B cell (primary cell): ENCODE measurements at regions not wholly inside any gene's neighbourhood (a gene's known extent, or its start where the extent isn't known, plus 50 kb on each side); places are given as distances from the start of the nearest gene placed in this dataset.
A peak's percentile ranks its signal among the peaks of the same experiment; 100 is the strongest.

ENCODE experiments used
- ATAC-seq: fragments of 200-7000 bp; cut with Tn5 transposase; one replicate; pipeline ENCODE4 v1.10.0; 2021; ENCODE audit warnings: low read depth, mild to moderate bottlenecking, moderate number of reproducible peaks, moderate library complexity
- CTCF ChIA-PET: fragments of 350-600 bp; sonication (Branson Sonifier 250); formaldehyde crosslinking; loops from one replicate; lab custom pipeline; 2021; ENCODE audit warnings: antibody characterized with exemption, inconsistent platforms; lab: Charles Lee
- POLR2A ChIA-PET: fragments of 350-600 bp; sonication (Branson Sonifier 250); formaldehyde crosslinking; loops from one replicate; lab custom pipeline; 2021; ENCODE audit warnings: antibody characterized with exemption; lab: Charles Lee
- DNase-seq: peaks from one replicate; pipeline ENCODE4 v3.0.0; 2013
- H2AFZ ChIP-seq: 2 replicates; pipeline ENCODE4 v1.6.1; 2012; ENCODE audit warnings: mild to moderate bottlenecking, low read depth, low read length; ENCODE audit not compliant: insufficient read depth, poor library complexity, severe bottlenecking
- H3K27ac ChIP-seq, 2 donors: 1 replicate in 1 of 2; 2 replicates in 1 of 2; pipeline ENCODE4 v1.5.1; 2012 to 2013; ENCODE audit warnings: low read length in 2 of 2, mild to moderate bottlenecking in 2 of 2, moderate library complexity in 1 of 2
- H3K27me3 ChIP-seq, 4 experiments: fragments of 200-600 bp in 1 of 4; sonication (generic) in 1 of 4; replicated peaks in 1 of 4; 1 replicate in 2 of 4; 2 replicates in 2 of 4; pipeline versions ENCODE4 v1.6.1 to v1.7.0; 2013 to 2016; ENCODE audit warnings: low read length in 3 of 4, mild to moderate bottlenecking in 2 of 4, mixed read lengths in 1 of 4, moderate library complexity in 1 of 4; ENCODE audit not compliant: insufficient read depth in 4 of 4, control insufficient read depth in 3 of 4; ENCODE audit errors: control extremely low read depth in 1 of 4
- H3K36me3 ChIP-seq, 2 experiments: replicated peaks in 1 of 2; 1 replicate in 1 of 2; 2 replicates in 1 of 2; pipeline versions ENCODE4 v1.6.1 to v1.7.1; 2013; ENCODE audit warnings: low read length in 1 of 2; ENCODE audit not compliant: insufficient read depth in 2 of 2, control insufficient read depth in 1 of 2; ENCODE audit errors: control extremely low read depth in 1 of 2, extremely low read depth in 1 of 2
- H3K4me1 ChIP-seq, 2 donors: fragments of 200-600 bp in 1 of 2; sonication (generic) in 1 of 2; 1 replicate in 1 of 2; 2 replicates in 1 of 2; pipeline versions ENCODE4 v1.5.1 to v1.6.1; 2013 to 2017; ENCODE audit warnings: low read length in 2 of 2; ENCODE audit not compliant: control insufficient read depth in 2 of 2, insufficient read depth in 2 of 2
- H3K4me2 ChIP-seq: replicated peaks from 2 replicates; pipeline ENCODE3; 2012; ENCODE audit warnings: mild to moderate bottlenecking, low read depth, low read length; ENCODE audit not compliant: poor library complexity, severe bottlenecking
- H3K4me3 ChIP-seq, 5 experiments: fragments of 200-600 bp in 1 of 5; sonication (generic) in 1 of 5; 1 replicate in 3 of 5; 2 replicates in 2 of 5; pipeline versions ENCODE4 v1.5.1 to v1.7.0; 2011 to 2016; ENCODE audit warnings: low read length in 4 of 5, mild to moderate bottlenecking in 4 of 5, low read depth in 2 of 5, control low read depth in 1 of 5, moderate library complexity in 1 of 5; ENCODE audit not compliant: insufficient read depth in 1 of 5; ENCODE audit errors: control extremely low read depth in 1 of 5, extremely low read depth in 1 of 5
- H3K79me2 ChIP-seq: fragments of 200-600 bp; sonication (generic); one replicate; pipeline ENCODE4 v1.6.0; 2016; ENCODE audit warnings: low read length; ENCODE audit not compliant: control insufficient read depth, insufficient read depth
- H3K9ac ChIP-seq: fragments of 200-600 bp; sonication (generic); 2 replicates; pipeline ENCODE4 v1.6.1; 2017; ENCODE audit warnings: mild to moderate bottlenecking, low read length, moderate library complexity
- H3K9me3 ChIP-seq, 3 donors: one replicate each; pipeline versions ENCODE4 v1.6.1 to v1.7.1; 2013; ENCODE audit warnings: low read length in 2 of 3; ENCODE audit not compliant: control insufficient read depth in 2 of 3, insufficient read depth in 1 of 3; ENCODE audit errors: control extremely low read depth in 1 of 3
- H4K20me1 ChIP-seq: 2 replicates; pipeline ENCODE4 v1.6.0; 2012; ENCODE audit warnings: mild to moderate bottlenecking, low read length; ENCODE audit not compliant: insufficient read depth, control insufficient read depth, poor library complexity, severe bottlenecking
- H3K27ac Mint-ChIP-seq: one replicate; pipeline ENCODE4 v1.8.0; 2021; ENCODE audit warnings: mixed read lengths
- H3K27me3 Mint-ChIP-seq: one replicate; pipeline ENCODE4 v1.8.0; 2021; ENCODE audit warnings: mixed read lengths
- H3K4me1 Mint-ChIP-seq: one replicate; pipeline ENCODE4 v1.8.0; 2021; ENCODE audit warnings: mixed read lengths
- H3K4me3 Mint-ChIP-seq: one replicate; pipeline ENCODE4 v1.8.0; 2021; ENCODE audit warnings: mixed read lengths
- H3K9me3 Mint-ChIP-seq: one replicate; pipeline ENCODE4 v1.8.0; 2022; ENCODE audit warnings: mixed read lengths; ENCODE audit not compliant: insufficient read depth
- CTCF ChIP-seq: fragments of 200-600 bp; IDR thresholded peaks from one replicate; pipeline ENCODE4 v1.8.0; 2022; ENCODE audit warnings: antibody characterized with exemption, mild to moderate bottlenecking
- EZH2 ChIP-seq: IDR thresholded peaks from 2 replicates; pipeline ENCODE4 v1.6.1; 2012; ENCODE audit warnings: borderline replicate concordance, low read depth, mild to moderate bottlenecking, moderate library complexity, low read length; ENCODE audit not compliant: insufficient read depth, poor library complexity, severe bottlenecking
- WGBS: methylation state at CpG from one replicate; pipeline ENCODE4 v1.1.5; 2013; ENCODE audit warnings: missing lambda C conversion rate; ENCODE audit not compliant: insufficient coverage; 5-methylcytosine and 5-hydroxymethylcytosine counted together
- intact Hi-C: fragments of 100-400 bp; cut with micrococcal nuclease; formaldehyde crosslinking; loops from one replicate; pipeline ENCODE4 v1.10.0; 2022

- Histone ChIP-seq H3K9me3 (no peaks in the 10 kb centered on the region), H3K4me3 (no peak overlapping the region), H3K27ac (no peak overlapping the region), H2AFZ (no peak overlapping the region), H3K9ac (no peak overlapping the region), H4K20me1 (no peaks in the 10 kb centered on the region), H3K27me3 (no peaks in the 10 kb centered on the region), H3K4me1 (peaks cover 9 to 10% of the 10 kb centered on the region in 2 donors), H3K36me3 (no peaks in the 10 kb centered on the region), H3K79me2 (no peaks in the 10 kb centered on the region), H3K4me2 (peak overlapping the region; percentile 22)
- no peak overlapping the region for H3K27ac Mint-ChIP-seq
- H3K27me3 Mint-ChIP-seq = peaks cover 13% of the 10 kb centered on the region
- H3K4me1 Mint-ChIP-seq = peaks cover 8% of the 10 kb centered on the region
- TF ChIP-seq CTCF = no peak
- TF ChIP-seq EZH2 = no peak
- intact Hi-C loops = no loop called here
- POLR2A ChIA-PET = no interaction called here
- DNase-seq = peak; percentile 22
- 47% methylated on average over 2 of the region's 4 CpGs for WGBS
- no peak overlapping the region for H3K4me3 Mint-ChIP-seq
- CTCF ChIA-PET = no interaction called here
- peak; percentile 17 for ATAC-seq
- no peaks in the 10 kb centered on the region for H3K9me3 Mint-ChIP-seq
Measured at GRCh38 chr13:44088991-44089413, 209.3 kb downstream of the LACC1 start.

GRCh38 chr13:44089452-44089851, 209.7 kb downstream of the LACC1 start:
- ChIA-PET POLR2A (no interaction called here), CTCF (interaction anchor here (0.6 kb wide), 1 partner anchor 553 kb away, joined by 4 read pairs; no protein-coding TSS in a partner anchor)
- Histone ChIP-seq H3K36me3 (no peaks in the 10 kb centered on the region), H2AFZ (no peak overlapping the region), H3K27me3 (no peaks in the 10 kb centered on the region), H3K4me1 (peaks cover 9 to 10% of the 10 kb centered on the region in 2 donors), H3K9me3 (no peaks in the 10 kb centered on the region), H3K79me2 (no peaks in the 10 kb centered on the region), H3K27ac (no peak overlapping the region), H3K9ac (no peak overlapping the region), H4K20me1 (no peaks in the 10 kb centered on the region), H3K4me3 (no peak overlapping the region), H3K4me2 (peak overlapping the region; percentile 22)
- H3K27me3 Mint-ChIP-seq = peaks cover 13% of the 10 kb centered on the region
- no peak overlapping the region for H3K27ac Mint-ChIP-seq
- ATAC-seq (no peak), DNase-seq (no peak)
- 80% methylated on average over 1 of the region's 2 CpGs for WGBS
- peaks cover 8% of the 10 kb centered on the region for H3K4me1 Mint-ChIP-seq
- no peaks in the 10 kb centered on the region for H3K9me3 Mint-ChIP-seq
- TF ChIP-seq CTCF = no peak
- intact Hi-C loops = no loop called here
- no peak overlapping the region for H3K4me3 Mint-ChIP-seq
